Heart left ventricle (tissue), 16 donors: ENCODE measurements at regions not wholly inside any gene's neighbourhood (a gene's known extent, or its start where the extent isn't known, plus 50 kb on each side); places are given as distances from the start of the nearest gene placed in this dataset.

ENCODE experiments used
- ATAC-seq, 4 donors: fragments of 200-7000 bp; cut with Tn5 transposase; one replicate each; pipeline ENCODE4 v1.9.1; 2020 to 2022; ENCODE audit warnings: moderate library complexity in 4 of 4, mild to moderate bottlenecking in 3 of 4, moderate number of reproducible peaks in 1 of 4
- DNase-seq, 5 donors: peaks; one replicate each; pipeline ENCODE4 v3.0.0-alpha.2; 2020
- H3K27ac ChIP-seq, 12 donors: fragments of 200-600 bp; sonication (generic) in 4 of 12; one replicate each; pipeline versions ENCODE4 v1.5.0 to v1.8.0; 2016 to 2022; ENCODE audit warnings: mild to moderate bottlenecking in 2 of 12
- H3K27me3 ChIP-seq, 9 donors: fragments of 200-600 bp; sonication (generic) in 2 of 9; one replicate each; pipeline versions ENCODE4 v1.5.1 to v1.8.0; 2016 to 2022; ENCODE audit warnings: mild to moderate bottlenecking in 3 of 9
- H3K36me3 ChIP-seq, 9 donors: fragments of 200-600 bp; sonication (generic) in 2 of 9; one replicate each; pipeline versions ENCODE4 v1.5.0 to v1.8.0; 2018 to 2022; ENCODE audit warnings: mild to moderate bottlenecking in 2 of 9
- H3K4me1 ChIP-seq, 12 donors: fragments of 200-600 bp; sonication (generic) in 4 of 12; one replicate each; pipeline versions ENCODE4 v1.5.0 to v1.8.0; 2016 to 2022; ENCODE audit warnings: mild to moderate bottlenecking in 3 of 12
- H3K4me3 ChIP-seq, 12 donors: fragments of 200-600 bp; sonication (generic) in 4 of 12; one replicate each; pipeline versions ENCODE4 v1.5.0 to v1.8.0; 2017 to 2022; ENCODE audit warnings: mild to moderate bottlenecking in 9 of 12, moderate library complexity in 4 of 12
- H3K9me3 ChIP-seq, 12 donors: fragments of 200-600 bp; sonication (generic) in 4 of 12; one replicate each; pipeline versions ENCODE4 v1.5.0 to v1.8.0; 2016 to 2022; ENCODE audit warnings: mild to moderate bottlenecking in 1 of 12
- POLR2A ChIP-seq, 2 donors: fragments of 450-650 bp; IDR thresholded peaks; one replicate each; pipeline ENCODE4 v1.6.1; 2017; ENCODE audit warnings: antibody characterized with exemption in 2 of 2, mild to moderate bottlenecking in 2 of 2, moderate library complexity in 2 of 2
- WGBS, 4 donors: extraction: QIAGEN DNeasy Blood & Tissue Kit in 2 of 4; methylation state at CpG; one replicate each; pipeline versions ENCODE4 v1.1.5 to v1.1.7; 2013 to 2018; 5-methylcytosine and 5-hydroxymethylcytosine counted together
- intact Hi-C, 10 donors: fragments of 100-400 bp; cut with DNase I; formaldehyde crosslinking; loops; one replicate each; pipeline versions ENCODE4 v1.11.1 to v1.14.2; 2022
- TF ChIP-seq, protein P1 (sequence below), 12 donors: fragments of 200-600 bp; sonication (generic) in 4 of 12; IDR thresholded peaks; one replicate each; pipeline versions ENCODE4 v1.5.0 to v1.8.0; 2018 to 2022; ENCODE audit warnings: antibody characterized with exemption in 12 of 12, mild to moderate bottlenecking in 5 of 12
- donor health status: ischemic (EF 13 %, LVEDD 7.1; RV severe dilation, severe dysfunction).
- donor health status: healthy with polysubstance abuse.
- donor health status: DM: no; HTN: yes; CAD: no.
- donor health status: DM: no; HTN: no; CAD: no.
- donor health status: ischemic (EF 25% LVEDD 6.9; RV normal size, moderate dysfunction).
- donor health status: ischemic (EF 25% LVEDD 5.7; RV mildly dilated, moderate dysfunction).
- donor health status: healthy.
- donor health status: DM: yes; HTN: yes; CAD: no.
- donor health status: ischemic (EF 35%, LVEDD 5.7; RV mildly dilated, moderate dysfunction).
- donor health status: nonischemic (EF 11% LVEDD 7.7; RV severe dilation, severe dysfunction).
- donor health status: DM: yes; HTN: yes; CAD: no.
- donor health status: PGD.
- donor health status: ischemic (EF 29% LVEDD 5.4; RV normal size, mild dysfunction).
- donor health status: nonischemic (EF 23%, LVEDD 6.1; RV moderate dilation, normal function).

DNA sequence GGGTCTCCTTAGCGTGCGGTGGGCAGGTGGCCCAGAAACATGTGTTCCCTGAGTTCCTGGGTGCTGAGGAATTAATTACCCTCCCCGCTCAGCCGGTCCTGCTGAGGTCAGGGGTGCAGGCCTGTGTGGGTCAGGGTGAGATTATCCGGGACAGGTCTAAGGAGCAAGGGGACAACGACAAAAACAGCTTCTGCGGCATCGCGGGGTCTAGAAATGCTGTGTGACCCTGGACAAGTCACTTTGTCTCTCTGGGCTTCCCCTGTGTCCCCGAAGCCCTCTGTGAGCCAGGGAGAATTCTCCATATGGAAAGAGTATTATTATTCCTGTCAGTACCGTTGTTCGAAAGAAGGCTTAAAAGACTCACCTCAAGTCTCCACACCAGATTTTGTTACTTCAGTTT is 186.1 kb downstream of the MN1 start:
- no peak overlapping the region for H3K27ac ChIP-seq
- whole genome bisulfite sequencing, 4 donors = 81 to 94% (median 89%) methylated on average over 10 to 12 of the region's 12 CpGs
- intact Hi-C loops = no loop called here
- H3K4me1 ChIP-seq = peaks cover 0 to 7% (median 0%) of the 10 kb centered on the region in 12 donors
- no peaks in the 10 kb centered on the region for H3K36me3 ChIP-seq
- H3K4me3 ChIP-seq = no peak overlapping the region
- ATAC-seq = no peak
- peaks cover 0 to 4% (median 0%) of the 10 kb centered on the region in 12 donors for H3K9me3 ChIP-seq
- peaks cover 5 to 27% (median 18%) of the 10 kb centered on the region in 9 donors for H3K27me3 ChIP-seq
- DNase-seq = no peak
- TF ChIP-seq POLR2A (IDR thresholded peaks at IDR 0.05) = no peak
- TF ChIP-seq, protein P1, sequence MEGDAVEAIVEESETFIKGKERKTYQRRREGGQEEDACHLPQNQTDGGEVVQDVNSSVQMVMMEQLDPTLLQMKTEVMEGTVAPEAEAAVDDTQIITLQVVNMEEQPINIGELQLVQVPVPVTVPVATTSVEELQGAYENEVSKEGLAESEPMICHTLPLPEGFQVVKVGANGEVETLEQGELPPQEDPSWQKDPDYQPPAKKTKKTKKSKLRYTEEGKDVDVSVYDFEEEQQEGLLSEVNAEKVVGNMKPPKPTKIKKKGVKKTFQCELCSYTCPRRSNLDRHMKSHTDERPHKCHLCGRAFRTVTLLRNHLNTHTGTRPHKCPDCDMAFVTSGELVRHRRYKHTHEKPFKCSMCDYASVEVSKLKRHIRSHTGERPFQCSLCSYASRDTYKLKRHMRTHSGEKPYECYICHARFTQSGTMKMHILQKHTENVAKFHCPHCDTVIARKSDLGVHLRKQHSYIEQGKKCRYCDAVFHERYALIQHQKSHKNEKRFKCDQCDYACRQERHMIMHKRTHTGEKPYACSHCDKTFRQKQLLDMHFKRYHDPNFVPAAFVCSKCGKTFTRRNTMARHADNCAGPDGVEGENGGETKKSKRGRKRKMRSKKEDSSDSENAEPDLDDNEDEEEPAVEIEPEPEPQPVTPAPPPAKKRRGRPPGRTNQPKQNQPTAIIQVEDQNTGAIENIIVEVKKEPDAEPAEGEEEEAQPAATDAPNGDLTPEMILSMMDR (IDR thresholded peaks at IDR 0.05) = no peak

DNA sequence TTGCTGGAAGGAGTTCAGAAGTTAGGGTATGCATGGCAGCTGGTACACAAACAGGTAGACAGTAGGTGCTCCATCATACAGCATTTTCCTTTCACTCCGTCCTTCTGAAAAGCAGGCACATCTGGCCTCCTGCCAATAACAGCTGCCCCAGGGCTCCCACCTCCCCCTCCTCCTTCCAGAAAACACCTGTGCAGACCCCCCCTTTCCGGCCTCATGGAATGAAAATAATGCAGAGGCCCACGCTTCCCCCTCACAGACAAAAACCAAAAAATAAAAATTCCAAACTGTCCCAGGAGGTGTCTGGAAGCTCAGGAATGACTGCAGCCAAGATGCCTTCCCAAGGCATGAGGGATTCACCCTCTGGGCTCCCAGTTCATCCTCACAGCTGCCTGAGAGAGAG is 185.5 kb downstream of the MN1 start:
- no peak for ATAC-seq
- Histone ChIP-seq H3K27me3 (peaks cover 5 to 27% (median 18%) of the 10 kb centered on the region in 9 donors), H3K27ac (no peak overlapping the region), H3K4me3 (no peak overlapping the region), H3K36me3 (no peaks in the 10 kb centered on the region), H3K4me1 (peaks cover 0 to 7% (median 0%) of the 10 kb centered on the region in 12 donors), H3K9me3 (peaks cover 0 to 4% (median 0%) of the 10 kb centered on the region in 12 donors)
- no peak for TF ChIP-seq POLR2A (IDR thresholded peaks at IDR 0.05)
- TF ChIP-seq, protein P1 (IDR thresholded peaks at IDR 0.05) = no peak
- intact Hi-C loops = no loop called here
- WGBS, 4 donors = 59 to 77% (median 67%) methylated on average over 3 of the region's 3 CpGs
- no peak for DNase-seq

DNA sequence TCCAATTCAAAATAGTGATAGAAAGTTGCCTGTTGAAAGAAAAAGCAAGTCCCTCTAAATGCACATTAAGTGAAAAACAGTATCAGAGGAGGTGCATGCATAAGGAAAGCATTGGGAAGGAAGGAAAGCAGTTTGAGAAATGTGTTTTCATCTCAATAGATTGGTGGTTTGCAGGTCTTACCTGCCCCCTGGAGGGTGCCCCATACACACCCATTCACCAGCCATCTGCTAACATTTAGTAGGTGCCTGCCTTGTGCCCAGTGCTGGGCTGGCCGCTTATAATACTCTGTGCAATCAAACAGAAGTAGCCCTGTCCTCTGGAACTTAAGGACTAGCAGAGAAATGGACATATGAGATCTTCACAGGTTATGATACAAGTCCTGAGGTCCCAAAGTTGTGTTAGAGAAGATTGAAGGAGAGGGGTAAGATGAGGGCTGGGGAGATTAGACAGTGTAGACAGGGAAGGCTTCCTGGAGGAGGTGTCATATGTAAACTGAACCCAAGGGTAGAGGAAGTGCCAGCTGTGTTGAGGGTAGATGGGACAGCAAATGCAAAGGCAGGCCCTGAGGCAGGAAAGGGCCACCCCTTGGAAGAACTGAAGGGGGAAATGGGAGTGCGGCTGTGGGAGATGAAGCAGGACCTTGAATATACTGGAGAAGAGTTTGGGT is 184.2 kb downstream of the MN1 start:
- no peak for ATAC-seq

DNA sequence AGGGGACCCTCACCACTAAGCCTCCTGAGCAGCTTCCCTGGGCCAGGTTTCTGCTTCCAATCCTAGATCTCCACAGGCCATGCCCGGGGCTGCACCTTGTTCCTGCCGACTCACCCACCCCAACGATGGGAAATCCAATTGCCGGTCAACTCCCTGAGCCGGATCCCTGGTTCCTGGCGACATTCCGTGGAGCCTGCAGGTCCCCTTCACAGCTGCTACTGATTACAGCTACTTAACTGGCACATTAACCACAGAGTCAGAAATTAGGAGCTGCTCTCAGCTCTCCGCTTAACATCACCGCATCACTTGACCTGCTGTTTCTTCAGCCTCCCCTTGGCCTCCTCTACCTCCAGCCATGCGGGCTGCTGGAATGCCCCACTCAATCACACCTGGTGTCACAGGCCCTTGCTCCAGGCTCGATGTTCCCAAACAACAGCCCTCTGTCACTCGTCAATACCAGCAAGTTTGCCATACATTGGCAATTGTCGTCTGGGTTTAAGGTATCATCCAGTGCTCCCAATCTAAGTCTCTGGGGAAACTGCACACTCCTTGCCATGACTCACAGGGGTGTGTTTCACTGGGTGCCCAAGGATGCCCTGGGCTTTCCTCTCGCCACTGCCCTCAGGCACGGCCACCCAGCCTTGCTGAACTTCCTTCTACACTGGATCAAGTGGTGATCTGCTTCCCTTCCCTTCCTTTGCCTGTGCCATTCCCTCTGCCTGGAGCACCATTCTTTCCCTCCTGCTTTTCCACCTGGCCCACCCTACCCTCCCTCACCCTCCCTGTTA is 181.0 kb downstream of the MN1 start:
- intact Hi-C loops = no loop called here
- DNase-seq = no peak
- Histone ChIP-seq H3K4me3 (no peak overlapping the region), H3K4me1 (no peaks in the 10 kb centered on the region), H3K27ac (no peak overlapping the region), H3K27me3 (no peaks in the 10 kb centered on the region), H3K36me3 (no peaks in the 10 kb centered on the region), H3K9me3 (peaks cover 0 to 4% (median 0%) of the 10 kb centered on the region in 12 donors)
- no peak for ATAC-seq
- TF ChIP-seq, protein P1 (IDR thresholded peaks at IDR 0.05) = no peak
- no peak for TF ChIP-seq POLR2A (IDR thresholded peaks at IDR 0.05)
- 84 to 90% (median 85%) methylated on average over 15 of the region's 15 CpGs for WGBS, 4 donors

More for the DNA sequence above, 184.2 kb downstream of the MN1 start:
- H3K27ac ChIP-seq = no peak overlapping the region
- WGBS, 4 donors = 44 to 93% (median 68%) methylated on average over 2 of the region's 2 CpGs
- peaks cover 0 to 7% (median 0%) of the 10 kb centered on the region in 12 donors for H3K4me1 ChIP-seq
- no peaks in the 10 kb centered on the region for H3K36me3 ChIP-seq
- peaks cover 0 to 4% (median 0%) of the 10 kb centered on the region in 12 donors for H3K9me3 ChIP-seq
- TF ChIP-seq, protein P1 (IDR thresholded peaks at IDR 0.05) = no peak
- intact Hi-C loops = no loop called here
- DNase-seq = no peak
- peaks cover 5 to 24% (median 18%) of the 10 kb centered on the region in 9 donors for H3K27me3 ChIP-seq
- H3K4me3 ChIP-seq = no peak overlapping the region
